ENCODE measurements at regions not wholly inside any gene's neighbourhood (a gene's known extent, or its start where the extent isn't known, plus 50 kb on each side); places are given as distances from the start of the nearest gene placed in this dataset.

DNA sequence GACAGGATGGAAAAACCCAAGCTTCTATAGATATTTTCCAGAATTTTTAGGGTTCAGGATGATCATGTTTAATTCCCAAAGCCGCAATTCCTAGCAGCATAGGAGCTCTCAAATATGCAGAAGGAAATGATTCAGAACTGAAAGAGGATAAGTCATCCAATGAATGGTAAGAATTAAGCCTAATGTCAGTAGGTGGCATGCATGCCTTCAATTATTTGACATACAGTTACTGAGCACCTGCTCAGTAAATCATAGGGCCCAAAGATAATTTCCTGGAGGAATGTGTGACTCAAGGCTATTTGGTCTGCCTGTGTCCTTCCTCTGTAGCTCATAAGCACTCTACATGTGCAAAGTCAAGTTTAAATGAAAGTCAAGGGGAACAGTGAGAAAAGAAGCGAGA lies 116.8 kb upstream of the SLC38A4 start:
- peaks cover 2% of the 10 kb centered on the region for H3K9me3 Mint-ChIP-seq
- no peak overlapping the region for H3K27ac Mint-ChIP-seq
- TF ChIP-seq CTCF (IDR thresholded peaks at IDR 0.05; ENCODE audit: unreplicated experiment in 3 of 3): no peak
- H3K36me3 Mint-ChIP-seq (ENCODE audit: low read depth): no peaks in the 10 kb centered on the region
- H3K4me1 Mint-ChIP-seq: peaks cover 3% of the 10 kb centered on the region
- H3K4me3 Mint-ChIP-seq: no peak overlapping the region
- H3K27me3 Mint-ChIP-seq (ENCODE audit: low read depth): no peaks in the 10 kb centered on the region

DNA sequence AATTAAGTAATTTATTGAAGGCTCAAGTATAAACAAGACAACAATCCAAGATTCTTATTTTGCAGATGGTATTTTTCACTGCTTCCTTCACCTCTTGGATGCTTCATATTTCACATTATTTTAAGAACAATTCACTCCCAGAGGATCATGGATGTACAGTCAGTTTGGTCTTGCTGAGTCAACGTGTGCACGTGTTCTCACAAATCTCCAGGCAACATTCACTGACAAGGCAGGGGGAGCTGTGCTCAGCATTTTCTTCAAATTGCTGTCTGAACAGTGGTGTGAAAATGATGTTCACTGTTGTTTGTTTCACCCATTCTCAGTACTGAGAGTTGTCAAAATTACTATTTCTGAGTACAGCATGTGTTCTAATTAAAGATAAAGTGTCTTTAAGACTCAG lies 118.3 kb upstream of the SLC38A4 start:
- H3K27ac Mint-ChIP-seq: no peak overlapping the region
- H3K9me3 Mint-ChIP-seq: peaks cover 2% of the 10 kb centered on the region
- H3K36me3 Mint-ChIP-seq (ENCODE audit: low read depth): no peaks in the 10 kb centered on the region
- peaks cover 3% of the 10 kb centered on the region for H3K4me1 Mint-ChIP-seq
- H3K4me3 Mint-ChIP-seq: no peak overlapping the region
- TF ChIP-seq CTCF (IDR thresholded peaks at IDR 0.05; ENCODE audit: unreplicated experiment in 3 of 3): peak in 1 of 3 experiments; percentile 22
- H3K27me3 Mint-ChIP-seq (ENCODE audit: low read depth): no peaks in the 10 kb centered on the region

DNA sequence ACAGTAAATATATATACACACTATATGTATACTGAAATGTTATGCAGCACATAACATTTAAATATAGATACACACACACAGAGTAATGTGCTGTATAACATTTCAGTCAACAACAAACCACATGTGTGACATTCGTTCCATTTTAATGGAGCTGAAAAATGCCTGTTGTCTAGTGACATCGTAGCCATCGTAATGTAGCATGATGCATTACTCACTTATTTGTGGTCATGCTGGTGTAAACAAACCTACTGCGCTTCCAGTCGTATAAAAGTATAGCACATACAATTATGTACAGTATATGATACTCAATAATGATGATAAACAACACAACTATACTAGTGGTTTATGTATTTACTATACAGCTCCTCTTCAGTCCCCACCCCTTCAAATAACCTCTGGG lies 119.0 kb upstream of the SLC38A4 start:
- Mint-ChIP-seq H3K27me3 (ENCODE audit: low read depth) (no peaks in the 10 kb centered on the region), H3K4me3 (no peak overlapping the region), H3K9me3 (peaks cover 2% of the 10 kb centered on the region), H3K4me1 (peaks cover 3% of the 10 kb centered on the region), H3K27ac (no peak overlapping the region), H3K36me3 (ENCODE audit: low read depth) (no peaks in the 10 kb centered on the region)
- TF ChIP-seq CTCF (IDR thresholded peaks at IDR 0.05; ENCODE audit: unreplicated experiment in 3 of 3): no peak

DNA sequence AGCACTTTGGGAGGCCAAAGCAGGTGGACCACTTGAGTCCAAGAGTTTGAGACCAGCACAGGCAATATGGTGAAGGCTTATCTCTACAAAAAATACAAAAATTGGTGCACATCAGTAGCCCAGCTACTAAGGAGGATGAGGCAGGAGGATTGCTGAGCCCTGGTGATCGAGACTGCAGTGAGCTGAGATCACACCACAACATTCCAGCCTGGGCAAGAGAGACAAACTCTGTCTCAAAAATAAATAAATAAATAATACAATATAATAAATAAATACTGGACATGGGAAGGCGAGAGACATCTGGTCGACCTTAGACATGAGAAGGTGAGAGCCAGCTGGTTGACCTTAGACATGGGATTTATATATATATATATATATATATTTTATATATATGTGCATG lies 119.8 kb upstream of the SLC38A4 start:
- Mint-ChIP-seq H3K4me1 (peaks cover 3% of the 10 kb centered on the region), H3K27ac (no peak overlapping the region), H3K9me3 (peaks cover 2% of the 10 kb centered on the region), H3K36me3 (ENCODE audit: low read depth) (no peaks in the 10 kb centered on the region), H3K4me3 (no peak overlapping the region), H3K27me3 (ENCODE audit: low read depth) (no peaks in the 10 kb centered on the region)
- TF ChIP-seq CTCF (IDR thresholded peaks at IDR 0.05; ENCODE audit: unreplicated experiment in 3 of 3): no peak

- no peak for TF ChIP-seq CTCF (IDR thresholded peaks at IDR 0.05; ENCODE audit: unreplicated experiment in 3 of 3)
- Mint-ChIP-seq H3K36me3 (ENCODE audit: low read depth) (no peaks in the 10 kb centered on the region), H3K27ac (no peak overlapping the region), H3K9me3 (peaks cover 2% of the 10 kb centered on the region), H3K27me3 (ENCODE audit: low read depth) (no peaks in the 10 kb centered on the region), H3K4me1 (peaks cover 3% of the 10 kb centered on the region), H3K4me3 (no peak overlapping the region)
Observed at GRCh38 chr12:46946137-46946536, 120.3 kb upstream of the SLC38A4 start.

DNA sequence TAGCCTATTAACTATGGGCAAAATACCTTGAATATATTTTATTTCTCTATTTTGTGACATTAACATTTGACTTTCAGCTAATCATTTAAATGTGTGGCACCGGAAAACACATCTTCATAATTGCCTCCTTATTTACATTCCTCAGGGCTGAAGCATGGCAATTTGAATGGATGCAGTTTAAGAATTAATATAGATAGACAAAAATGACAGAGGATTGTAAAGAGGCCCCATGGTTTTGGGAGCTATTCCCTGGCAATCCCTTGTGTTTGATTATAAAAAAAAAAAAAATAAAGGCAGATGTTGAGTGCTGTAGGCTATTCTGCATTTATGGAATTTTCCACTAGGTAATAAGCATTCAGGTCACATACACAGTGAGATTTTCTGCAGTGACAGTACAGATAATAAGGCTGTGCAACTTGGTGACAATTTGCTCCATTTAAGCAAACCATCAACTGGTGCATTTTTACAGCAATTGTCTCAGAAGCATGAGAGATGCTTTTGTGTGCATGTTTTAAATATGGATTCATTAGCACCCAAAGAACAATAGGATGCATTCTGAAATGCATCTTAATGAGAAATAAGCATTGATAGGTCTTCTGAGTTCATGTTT lies 123.2 kb upstream of the SLC38A4 start:
- no peaks in the 10 kb centered on the region for H3K9me3 Mint-ChIP-seq
- H3K36me3 Mint-ChIP-seq (ENCODE audit: low read depth): no peaks in the 10 kb centered on the region
- peaks cover 5% of the 10 kb centered on the region for H3K4me1 Mint-ChIP-seq
- TF ChIP-seq CTCF (IDR thresholded peaks at IDR 0.05; ENCODE audit: unreplicated experiment in 3 of 3): no peak
- H3K27me3 Mint-ChIP-seq (ENCODE audit: low read depth): no peaks in the 10 kb centered on the region
- H3K4me3 Mint-ChIP-seq: no peak overlapping the region
- H3K27ac Mint-ChIP-seq: no peak overlapping the region
